Activated T-cell treated with anti-CD3 and anti-CD28 coated beads, Interleukin-2, amount 50 U/mL, for 24 hours (primary cell): ENCODE measurements at regions not wholly inside any gene's neighbourhood (a gene's known extent, or its start where the extent isn't known, plus 50 kb on each side); places are given as distances from the start of the nearest gene placed in this dataset.

Source experiments
- DNase-seq: peaks from one replicate; pipeline ENCODE4 v3.0.0-alpha.2; 2020
- H3K27ac Mint-ChIP-seq: 2 replicates; pipeline ENCODE4 v1.8.0; 2020; ENCODE audit warnings: mild to moderate bottlenecking, mixed read lengths
- H3K27me3 Mint-ChIP-seq: 2 replicates; pipeline ENCODE4 v1.8.0; 2020; ENCODE audit warnings: mixed read lengths
- H3K36me3 Mint-ChIP-seq: 2 replicates; pipeline ENCODE4 v1.8.0; 2020; ENCODE audit warnings: low read depth, mixed read lengths
- H3K4me1 Mint-ChIP-seq: 2 replicates; pipeline ENCODE4 v1.8.0; 2020; ENCODE audit warnings: low read depth, mixed read lengths
- H3K4me3 Mint-ChIP-seq: 2 replicates; pipeline ENCODE4 v1.8.0; 2020; ENCODE audit warnings: mild to moderate bottlenecking, moderate library complexity, mixed read lengths
- H3K9me3 Mint-ChIP-seq: 2 replicates; pipeline ENCODE4 v1.8.0; 2020; ENCODE audit warnings: mixed read lengths

DNA sequence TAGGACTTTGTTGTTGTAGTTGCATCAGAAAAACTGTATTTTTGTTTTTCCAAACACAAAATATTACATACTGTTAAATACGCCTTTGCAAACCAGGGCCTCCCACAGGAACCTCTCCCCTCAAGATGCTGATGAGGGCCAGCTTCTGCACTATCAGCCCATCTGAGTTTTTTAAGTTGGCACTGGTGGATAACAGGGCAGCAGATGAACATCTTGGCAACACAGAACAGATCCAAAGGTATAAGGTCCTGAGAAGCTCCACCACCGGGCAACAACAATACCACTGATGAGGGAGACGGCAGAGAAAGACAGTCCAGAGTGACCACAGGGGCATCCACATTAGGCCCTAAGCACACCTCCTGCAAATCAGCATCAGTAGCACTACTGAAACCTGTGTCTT, 177.7 kb downstream of the DLL1 start:
- Mint-ChIP-seq H3K4me3 (no peak overlapping the region), H3K27ac (no peak overlapping the region)
- no peak for DNase-seq

DNA sequence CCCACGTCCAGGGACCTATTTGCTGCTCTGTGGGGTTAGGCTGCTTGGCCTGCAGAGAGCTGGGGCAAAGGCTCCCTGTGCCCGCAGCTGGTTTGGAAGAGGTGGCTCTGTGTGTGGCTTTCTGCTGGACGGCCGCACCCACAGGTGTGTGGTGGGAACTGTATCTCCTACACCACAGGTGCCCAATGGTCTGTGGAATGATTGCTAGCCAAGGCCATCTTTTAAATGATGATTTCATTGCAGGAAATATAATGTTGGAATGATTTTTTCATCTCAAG, 178.4 kb downstream of the DLL1 start:
- H3K4me3 Mint-ChIP-seq: no peak overlapping the region
- peaks cover 10% of the 10 kb centered on the region for H3K27me3 Mint-ChIP-seq
- no peaks in the 10 kb centered on the region for H3K36me3 Mint-ChIP-seq
- H3K4me1 Mint-ChIP-seq: no peaks in the 10 kb centered on the region
- no peak overlapping the region for H3K27ac Mint-ChIP-seq
- no peak for DNase-seq
- H3K9me3 Mint-ChIP-seq: no peaks in the 10 kb centered on the region

More for the DNA sequence above, 177.7 kb downstream of the DLL1 start:
- peaks cover 6% of the 10 kb centered on the region for H3K27me3 Mint-ChIP-seq
- H3K36me3 Mint-ChIP-seq: no peaks in the 10 kb centered on the region
- no peaks in the 10 kb centered on the region for H3K4me1 Mint-ChIP-seq
- H3K9me3 Mint-ChIP-seq: no peaks in the 10 kb centered on the region

DNA sequence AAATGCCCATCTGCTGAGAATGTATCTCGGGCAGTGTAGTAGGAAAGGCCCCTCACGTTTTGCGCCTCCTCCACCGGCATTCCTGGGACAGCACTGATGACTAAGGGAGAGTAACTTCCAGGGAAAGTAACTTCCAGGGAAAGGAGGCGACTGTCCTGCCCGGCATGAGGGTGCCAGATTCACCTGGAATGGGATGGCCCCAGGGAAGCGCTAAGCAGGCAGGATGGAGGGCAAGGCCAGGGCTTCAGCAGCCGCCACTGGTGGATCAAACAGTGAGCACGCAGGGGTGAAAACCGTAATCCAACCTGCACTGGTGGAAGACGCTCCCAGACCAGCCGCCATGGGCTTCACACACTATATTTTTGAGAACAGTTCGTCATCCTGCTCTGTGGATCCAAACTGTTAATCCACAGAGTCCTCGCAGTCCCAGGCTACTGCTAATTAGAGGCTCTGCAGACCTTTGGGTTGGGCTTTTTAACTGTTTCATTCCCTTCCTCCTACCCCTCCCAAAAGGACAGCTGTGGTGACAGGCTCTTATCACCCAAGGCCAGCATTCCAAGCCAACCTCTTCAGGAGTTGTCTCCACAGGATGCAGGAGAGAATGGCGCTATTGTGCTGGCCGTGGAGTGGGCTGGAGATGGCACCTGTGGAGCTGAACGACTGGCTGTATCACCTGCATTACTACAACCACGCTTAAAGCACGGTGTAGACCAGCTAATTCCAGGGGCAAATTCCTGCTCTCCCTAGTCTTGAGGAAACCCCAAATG, 178.9 kb downstream of the DLL1 start:
- Mint-ChIP-seq H3K27me3 (peaks cover 13% of the 10 kb centered on the region), H3K27ac (no peak overlapping the region), H3K36me3 (no peaks in the 10 kb centered on the region), H3K9me3 (no peaks in the 10 kb centered on the region), H3K4me3 (no peak overlapping the region), H3K4me1 (no peaks in the 10 kb centered on the region)
- peak; percentile 11 for DNase-seq

- no peaks in the 10 kb centered on the region for H3K36me3 Mint-ChIP-seq
- H3K4me1 Mint-ChIP-seq: no peaks in the 10 kb centered on the region
- no peaks in the 10 kb centered on the region for H3K9me3 Mint-ChIP-seq
- no peak overlapping the region for H3K27ac Mint-ChIP-seq
- DNase-seq: no peak
- peaks cover 13% of the 10 kb centered on the region for H3K27me3 Mint-ChIP-seq
- no peak overlapping the region for H3K4me3 Mint-ChIP-seq
These were observed 179.7 kb downstream of the DLL1 start for GRCh38 chr6:170111141-170111664.

GRCh38 chr6:170110201-170111140, 180.4 kb downstream of the DLL1 start:
- H3K4me1 Mint-ChIP-seq: no peaks in the 10 kb centered on the region
- no peak overlapping the region for H3K4me3 Mint-ChIP-seq
- no peaks in the 10 kb centered on the region for H3K36me3 Mint-ChIP-seq
- DNase-seq: peak; percentile 19
- no peaks in the 10 kb centered on the region for H3K9me3 Mint-ChIP-seq
- H3K27ac Mint-ChIP-seq: no peak overlapping the region
- H3K27me3 Mint-ChIP-seq: peaks cover 13% of the 10 kb centered on the region

DNA sequence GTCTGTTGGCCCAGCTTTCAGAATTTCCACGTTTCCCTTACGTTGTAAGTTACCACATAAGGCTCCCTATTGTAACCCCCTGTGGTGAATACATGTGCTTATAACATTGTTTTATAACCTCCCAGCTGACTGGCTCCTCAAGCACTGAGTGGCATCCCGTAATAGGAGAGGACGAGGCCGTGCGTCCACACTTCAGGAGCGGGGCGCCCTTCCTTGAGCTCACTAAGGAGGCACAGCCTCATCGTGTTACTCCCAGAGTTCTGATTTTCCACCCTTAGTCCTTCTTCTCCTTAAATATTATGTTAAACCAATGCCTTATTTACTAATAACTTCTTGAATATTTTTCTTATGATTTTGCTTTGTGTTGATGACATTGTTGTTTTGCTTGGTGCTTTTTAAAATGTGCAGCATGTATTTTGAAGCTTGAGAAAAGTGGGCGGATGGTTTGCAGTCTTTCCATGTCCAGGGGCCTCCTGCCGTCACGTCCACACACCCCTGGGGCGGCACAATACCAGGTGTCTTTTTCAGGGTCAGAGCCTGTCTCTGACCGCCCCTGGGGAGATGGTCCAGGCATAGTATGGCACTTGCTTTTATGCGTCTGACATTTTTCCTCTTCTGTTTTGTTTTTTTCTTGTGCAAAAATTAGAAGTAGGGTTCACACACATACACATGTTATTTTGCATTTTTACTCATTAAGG, 181.8 kb downstream of the DLL1 start:
- peaks cover 13% of the 10 kb centered on the region for H3K27me3 Mint-ChIP-seq
- H3K27ac Mint-ChIP-seq: no peak overlapping the region
- no peaks in the 10 kb centered on the region for H3K9me3 Mint-ChIP-seq
- DNase-seq: no peak
- no peaks in the 10 kb centered on the region for H3K4me1 Mint-ChIP-seq
- H3K36me3 Mint-ChIP-seq: no peaks in the 10 kb centered on the region
- no peak overlapping the region for H3K4me3 Mint-ChIP-seq

- no peak overlapping the region for H3K27ac Mint-ChIP-seq
These were observed 182.4 kb downstream of the DLL1 start for GRCh38 chr6:170108456-170108855.

GRCh38 chr6:170107606-170108222, 183.2 kb downstream of the DLL1 start:
- Mint-ChIP-seq H3K4me1 (peaks cover 3% of the 10 kb centered on the region), H3K9me3 (no peaks in the 10 kb centered on the region), H3K4me3 (no peak overlapping the region), H3K27ac (no peak overlapping the region), H3K27me3 (peaks cover 13% of the 10 kb centered on the region), H3K36me3 (no peaks in the 10 kb centered on the region)
- no peak for DNase-seq

More at GRCh38 chr6:170108456-170108855, 182.4 kb downstream of the DLL1 start:
- Mint-ChIP-seq H3K9me3 (no peaks in the 10 kb centered on the region), H3K4me1 (no peaks in the 10 kb centered on the region), H3K4me3 (no peak overlapping the region), H3K36me3 (no peaks in the 10 kb centered on the region), H3K27me3 (peaks cover 13% of the 10 kb centered on the region)
- DNase-seq: peak; percentile 17

- peak; percentile 13 for DNase-seq
- Mint-ChIP-seq H3K4me3 (no peak overlapping the region), H3K36me3 (no peaks in the 10 kb centered on the region), H3K27me3 (peaks cover 13% of the 10 kb centered on the region), H3K9me3 (no peaks in the 10 kb centered on the region), H3K27ac (no peak overlapping the region), H3K4me1 (peaks cover 3% of the 10 kb centered on the region)
These were observed 183.9 kb downstream of the DLL1 start for GRCh38 chr6:170106906-170107525.

DNA sequence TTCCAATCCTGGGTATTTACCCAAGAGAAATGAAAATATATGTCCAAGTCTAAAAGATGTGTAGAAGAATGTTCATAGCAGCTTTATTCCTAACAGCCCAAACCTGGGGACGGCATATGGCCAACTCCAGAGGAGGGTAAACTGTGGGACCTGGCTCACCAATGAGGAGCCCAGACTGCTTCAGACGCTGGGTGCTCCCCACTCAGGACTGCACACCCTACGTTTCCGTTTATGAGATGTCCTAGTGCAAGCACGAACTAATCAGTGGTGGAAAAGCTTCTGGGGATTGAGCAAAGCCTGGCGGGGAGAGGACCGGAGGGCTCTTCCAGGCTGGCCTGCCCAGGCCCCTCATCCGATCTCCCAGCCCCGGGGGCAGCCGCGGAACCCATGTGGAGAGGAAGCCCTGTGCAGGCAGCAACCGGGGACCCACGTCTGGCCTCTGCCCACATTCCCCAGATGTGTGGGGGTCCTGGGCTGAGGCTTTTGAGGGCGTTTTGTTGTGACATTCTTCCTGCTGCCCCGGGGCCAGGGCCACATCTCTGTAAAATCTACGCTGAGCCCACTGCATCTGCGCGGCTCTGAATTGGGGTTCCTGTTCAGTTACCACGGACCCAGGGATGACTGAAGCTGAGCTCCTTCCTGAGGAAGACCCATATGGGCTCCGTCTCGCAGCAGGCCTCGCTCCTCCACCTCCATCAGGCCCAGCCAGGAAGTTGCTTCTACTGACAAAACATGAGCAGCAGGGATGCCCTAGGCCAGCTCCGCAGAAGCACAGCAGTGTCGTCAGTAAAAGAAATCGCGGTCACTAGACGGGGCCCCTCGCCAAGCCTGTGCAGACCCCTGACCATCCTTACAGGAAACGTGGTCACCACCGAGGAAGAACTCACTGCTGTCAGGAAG, 188.0 kb downstream of the DLL1 start:
- Mint-ChIP-seq H3K27me3 (peaks cover 11% of the 10 kb centered on the region), H3K36me3 (no peaks in the 10 kb centered on the region), H3K4me3 (no peak overlapping the region), H3K4me1 (peaks cover 3% of the 10 kb centered on the region), H3K9me3 (no peaks in the 10 kb centered on the region), H3K27ac (no peak overlapping the region)
- DNase-seq: peak; percentile 29

- no peak overlapping the region for H3K4me3 Mint-ChIP-seq
- DNase-seq: peak; percentile 20
- no peaks in the 10 kb centered on the region for H3K36me3 Mint-ChIP-seq
- H3K9me3 Mint-ChIP-seq: no peaks in the 10 kb centered on the region
- no peak overlapping the region for H3K27ac Mint-ChIP-seq
- peaks cover 3% of the 10 kb centered on the region for H3K4me1 Mint-ChIP-seq
- H3K27me3 Mint-ChIP-seq: peaks cover 7% of the 10 kb centered on the region
These were observed 188.8 kb downstream of the DLL1 start for GRCh38 chr6:170102038-170102437.

DNA sequence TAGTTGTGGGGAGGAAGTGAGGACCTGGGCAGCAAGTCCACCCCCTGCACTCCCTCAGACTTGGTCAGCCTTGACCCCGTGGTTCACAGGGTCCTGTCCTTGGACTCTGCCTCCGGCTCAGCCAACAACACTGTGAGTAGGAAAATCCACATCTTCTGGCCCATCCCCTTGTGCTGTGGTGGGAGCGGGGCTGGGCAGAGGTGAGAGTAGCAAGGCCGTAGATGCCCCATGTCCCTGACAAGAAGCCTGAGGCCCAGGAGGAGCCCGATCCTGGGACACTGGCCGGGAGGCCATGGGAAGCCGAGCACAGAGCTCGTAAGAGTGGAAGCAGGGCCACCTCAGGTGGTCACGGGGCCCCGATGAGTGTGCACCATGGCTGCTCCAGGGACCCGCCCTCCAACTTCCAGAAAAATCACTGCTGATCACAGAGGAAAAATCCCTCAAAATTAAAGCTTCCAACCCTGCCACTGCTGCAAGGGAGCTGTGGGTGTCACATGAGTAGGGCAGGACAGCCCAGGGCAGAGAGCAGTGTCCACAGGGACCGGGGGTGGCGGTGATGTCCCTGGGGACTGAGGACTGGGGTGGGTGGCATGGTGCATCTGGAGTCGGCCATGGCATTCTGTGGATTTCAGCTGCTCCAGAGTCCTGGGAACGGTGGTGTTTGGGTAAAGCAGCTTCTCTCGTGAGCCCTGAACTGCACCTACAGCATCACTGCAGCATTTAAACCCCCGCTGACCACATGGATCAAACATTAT, 189.4 kb downstream of the DLL1 start:
- Mint-ChIP-seq H3K27ac (no peak overlapping the region), H3K36me3 (no peaks in the 10 kb centered on the region), H3K27me3 (peaks cover 11% of the 10 kb centered on the region), H3K4me1 (peaks cover 3% of the 10 kb centered on the region), H3K9me3 (no peaks in the 10 kb centered on the region), H3K4me3 (no peak overlapping the region)
- DNase-seq: peak; percentile 16
